Tibial nerve (tissue), 3 donors: ENCODE measurements at regions not wholly inside any gene's neighbourhood (a gene's known extent, or its start where the extent isn't known, plus 50 kb on each side); places are given as distances from the start of the nearest gene placed in this dataset.

Experiments used
- EP300 ChIP-seq, 2 donors: sonication (generic); formaldehyde crosslinking; IDR thresholded peaks; one replicate each; pipeline ENCODE4 v1.6.1; 2017; ENCODE audit warnings: antibody characterized with exemption in 2 of 2, mild to moderate bottlenecking in 1 of 2
- POLR2A ChIP-seq, 2 donors: fragments of 450-650 bp; IDR thresholded peaks; one replicate each; pipeline ENCODE4 v1.6.1; 2017; ENCODE audit warnings: antibody characterized with exemption in 2 of 2, mild to moderate bottlenecking in 2 of 2, moderate library complexity in 2 of 2

DNA sequence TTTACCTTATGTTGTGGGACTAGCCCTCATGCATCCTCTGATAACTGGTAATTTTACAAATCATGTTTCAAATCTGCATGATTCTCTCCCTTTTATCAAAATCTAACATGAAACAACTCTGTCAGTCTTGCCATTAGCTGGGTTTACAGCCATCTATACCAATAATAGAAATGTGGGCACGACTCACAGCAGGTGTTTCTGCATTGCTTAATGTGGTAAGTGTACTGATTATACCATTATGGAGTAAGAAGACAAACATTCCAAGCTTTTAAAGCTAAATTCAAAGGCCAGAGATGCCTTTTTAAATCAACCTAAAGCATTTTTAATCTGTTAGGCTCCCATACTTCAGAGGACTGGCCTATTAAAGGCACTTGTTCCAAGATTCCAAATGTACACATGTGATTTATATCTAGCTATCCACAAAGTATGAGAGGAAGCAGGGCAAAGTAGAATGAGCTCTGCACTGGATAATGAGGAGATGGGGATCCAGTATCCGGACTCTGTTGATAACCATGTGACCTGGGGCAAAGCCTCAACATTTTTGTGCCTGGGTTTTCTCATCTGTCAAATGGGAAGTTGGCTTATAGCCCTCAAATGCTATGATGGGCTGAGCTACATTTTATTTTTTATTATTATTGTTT, 52.3 kb upstream of the FUT8 start:
- TF ChIP-seq EP300 (IDR thresholded peaks at IDR 0.05) (no peak), POLR2A (IDR thresholded peaks at IDR 0.05) (no peak)
